ENCODE measurements at regions not wholly inside any gene's neighbourhood (a gene's known extent, or its start where the extent isn't known, plus 50 kb on each side); places are given as distances from the start of the nearest gene placed in this dataset.

- Histone ChIP-seq H3K4me3 (ENCODE audit: low read depth, low read length) (no peak overlapping the region), H3K4me1 (ENCODE audit: control insufficient read depth, insufficient read depth, low read length) (no peaks in the 10 kb centered on the region), H3K27ac (ENCODE audit: extremely low read depth, low read depth, low read length) (no peak overlapping the region), H3K9me3 (ENCODE audit: control insufficient read depth, insufficient read depth, low read depth, low read length) (no peaks in the 10 kb centered on the region), H3K36me3 (ENCODE audit: control insufficient read depth in 2 of 2, insufficient read depth in 1 of 2, low read length in 2 of 2) (no peaks in the 10 kb centered on the region)
- ChIA-PET POLR2A (no interaction called here), CTCF (no interaction called here)
- TF ChIP-seq ZNF624 (tag by site-specific recombination; IDR thresholded peaks at IDR 0.05): no peak
- no peak for TF ChIP-seq ZNF394 (tag by site-specific recombination; IDR thresholded peaks at IDR 0.05; ENCODE audit: borderline replicate concordance)
- TF ChIP-seq ZNF112 (tag by site-specific recombination; IDR thresholded peaks at IDR 0.05): no peak
- no peak for TF ChIP-seq OSR2 (tag by site-specific recombination; IDR thresholded peaks at IDR 0.05)
- TF ChIP-seq ZFHX2 (tag by site-specific recombination; conservative IDR thresholded peaks at IDR 0.05): no peak
- TF ChIP-seq ZNF510 (tag by site-specific recombination; IDR thresholded peaks at IDR 0.05; ENCODE audit: insufficient replicate concordance): no peak
- no peak for TF ChIP-seq SALL2 (tag by site-specific recombination; IDR thresholded peaks at IDR 0.05; ENCODE audit: borderline replicate concordance)
- TF ChIP-seq ZFP41 (tag by site-specific recombination; IDR thresholded peaks at IDR 0.05; ENCODE audit: borderline replicate concordance): no peak
- no peak for TF ChIP-seq ZNF623 (tag by site-specific recombination; IDR thresholded peaks at IDR 0.05)
- no peak for TF ChIP-seq ZXDB (tag by site-specific recombination; IDR thresholded peaks at IDR 0.05)
- TF ChIP-seq, protein P1, sequence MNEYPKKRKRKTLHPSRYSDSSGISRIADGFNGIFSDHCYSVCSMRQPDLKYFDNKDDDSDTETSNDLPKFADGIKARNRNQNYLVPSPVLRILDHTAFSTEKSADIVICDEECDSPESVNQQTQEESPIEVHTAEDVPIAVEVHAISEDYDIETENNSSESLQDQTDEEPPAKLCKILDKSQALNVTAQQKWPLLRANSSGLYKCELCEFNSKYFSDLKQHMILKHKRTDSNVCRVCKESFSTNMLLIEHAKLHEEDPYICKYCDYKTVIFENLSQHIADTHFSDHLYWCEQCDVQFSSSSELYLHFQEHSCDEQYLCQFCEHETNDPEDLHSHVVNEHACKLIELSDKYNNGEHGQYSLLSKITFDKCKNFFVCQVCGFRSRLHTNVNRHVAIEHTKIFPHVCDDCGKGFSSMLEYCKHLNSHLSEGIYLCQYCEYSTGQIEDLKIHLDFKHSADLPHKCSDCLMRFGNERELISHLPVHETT (tag by site-specific recombination; IDR thresholded peaks at IDR 0.05): no peak
- TF ChIP-seq ZSCAN30 (tag by site-specific recombination; IDR thresholded peaks at IDR 0.05): no peak
- no peak for TF ChIP-seq ZNF549 (tag by site-specific recombination; IDR thresholded peaks at IDR 0.05)
- TF ChIP-seq ZFP69B (tag by site-specific recombination; IDR thresholded peaks at IDR 0.05): no peak
- TF ChIP-seq GLIS1 (tag by site-specific recombination; IDR thresholded peaks at IDR 0.05): no peak
- TF ChIP-seq ZBTB48 (tag by site-specific recombination; IDR thresholded peaks at IDR 0.05): no peak
- TF ChIP-seq ZNF670 (tag by site-specific recombination; IDR thresholded peaks at IDR 0.05; ENCODE audit: low read depth): no peak
- no peak for TF ChIP-seq ZNF530 (tag by site-specific recombination; IDR thresholded peaks at IDR 0.05; ENCODE audit: low read depth)
- TF ChIP-seq ZNF169 (tag by site-specific recombination; IDR thresholded peaks at IDR 0.05): no peak
Observed at GRCh38 chr13:104993708-104994107, 1541.8 kb downstream of the EFNB2 start.

GRCh38 chr13:104987621-104988020 lies 1547.8 kb downstream of the EFNB2 start:
- ChIA-PET CTCF (no interaction called here), POLR2A (no interaction called here)
- H3K36me3 ChIP-seq (ENCODE audit: control insufficient read depth in 2 of 2, insufficient read depth in 1 of 2, low read length in 2 of 2): no peaks in the 10 kb centered on the region
- no peaks in the 10 kb centered on the region for H3K4me1 ChIP-seq (ENCODE audit: control insufficient read depth, insufficient read depth, low read length)
- no peak overlapping the region for H3K4me3 ChIP-seq (ENCODE audit: low read depth, low read length)
- no peak overlapping the region for H3K27ac ChIP-seq (ENCODE audit: extremely low read depth, low read depth, low read length)
- H3K9me3 ChIP-seq (ENCODE audit: control insufficient read depth, insufficient read depth, low read depth, low read length): no peaks in the 10 kb centered on the region
- no peak for TF ChIP-seq ZNF175 (tag by site-specific recombination; IDR thresholded peaks at IDR 0.05)
- no peak for TF ChIP-seq WT1 (tag by site-specific recombination; IDR thresholded peaks at IDR 0.05)
- no peak for TF ChIP-seq BCL11A (tag by site-specific recombination; IDR thresholded peaks at IDR 0.05; ENCODE audit: low read depth)
- TF ChIP-seq IKZF3 (tag by site-specific recombination; IDR thresholded peaks at IDR 0.05): no peak
- no peak for TF ChIP-seq ZNF426 (tag by site-specific recombination; IDR thresholded peaks at IDR 0.05)
- TF ChIP-seq ZNF394 (tag by site-specific recombination; IDR thresholded peaks at IDR 0.05; ENCODE audit: borderline replicate concordance): no peak
- TF ChIP-seq ATF2 (tag by site-specific recombination; IDR thresholded peaks at IDR 0.05; ENCODE audit: low read depth): no peak
- no peak for TF ChIP-seq ZSCAN23 (tag by site-specific recombination; IDR thresholded peaks at IDR 0.05)
- TF ChIP-seq PRDM2 (tag by site-specific recombination; IDR thresholded peaks at IDR 0.05; ENCODE audit: borderline replicate concordance): no peak
- no peak for TF ChIP-seq ZNF391 (tag by site-specific recombination; IDR thresholded peaks at IDR 0.05; ENCODE audit: borderline replicate concordance, low read depth)
- TF ChIP-seq ZNF670 (tag by site-specific recombination; IDR thresholded peaks at IDR 0.05; ENCODE audit: low read depth): no peak
- TF ChIP-seq SP7 (tag by site-specific recombination; IDR thresholded peaks at IDR 0.05): no peak
- TF ChIP-seq ZFP69B (tag by site-specific recombination; IDR thresholded peaks at IDR 0.05): no peak
